Testis (tissue), 2 donors: ENCODE measurements at regions not wholly inside any gene's neighbourhood (a gene's known extent, or its start where the extent isn't known, plus 50 kb on each side); places are given as distances from the start of the nearest gene placed in this dataset.

ENCODE experiments used
- POLR2A ChIP-seq: fragments of 450-650 bp; IDR thresholded peaks from one replicate; pipeline ENCODE4 v1.6.1; 2017; ENCODE audit warnings: antibody characterized with exemption, mild to moderate bottlenecking, moderate library complexity
- TF ChIP-seq, protein P1 (sequence below), 3 experiments: fragments of 450-650 bp in 2 of 3; fragments of 200-600 bp in 1 of 3; sonication (generic) in 1 of 3; IDR thresholded peaks; one replicate each; pipeline ENCODE4 v1.5.1; 2016 to 2019; ENCODE audit warnings: antibody characterized with exemption in 3 of 3, mild to moderate bottlenecking in 2 of 3, moderate library complexity in 1 of 3

GRCh38 chr9:22916148-22916547 lies 469.5 kb downstream of the DMRTA1 start:
- TF ChIP-seq, protein P1, sequence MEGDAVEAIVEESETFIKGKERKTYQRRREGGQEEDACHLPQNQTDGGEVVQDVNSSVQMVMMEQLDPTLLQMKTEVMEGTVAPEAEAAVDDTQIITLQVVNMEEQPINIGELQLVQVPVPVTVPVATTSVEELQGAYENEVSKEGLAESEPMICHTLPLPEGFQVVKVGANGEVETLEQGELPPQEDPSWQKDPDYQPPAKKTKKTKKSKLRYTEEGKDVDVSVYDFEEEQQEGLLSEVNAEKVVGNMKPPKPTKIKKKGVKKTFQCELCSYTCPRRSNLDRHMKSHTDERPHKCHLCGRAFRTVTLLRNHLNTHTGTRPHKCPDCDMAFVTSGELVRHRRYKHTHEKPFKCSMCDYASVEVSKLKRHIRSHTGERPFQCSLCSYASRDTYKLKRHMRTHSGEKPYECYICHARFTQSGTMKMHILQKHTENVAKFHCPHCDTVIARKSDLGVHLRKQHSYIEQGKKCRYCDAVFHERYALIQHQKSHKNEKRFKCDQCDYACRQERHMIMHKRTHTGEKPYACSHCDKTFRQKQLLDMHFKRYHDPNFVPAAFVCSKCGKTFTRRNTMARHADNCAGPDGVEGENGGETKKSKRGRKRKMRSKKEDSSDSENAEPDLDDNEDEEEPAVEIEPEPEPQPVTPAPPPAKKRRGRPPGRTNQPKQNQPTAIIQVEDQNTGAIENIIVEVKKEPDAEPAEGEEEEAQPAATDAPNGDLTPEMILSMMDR (IDR thresholded peaks at IDR 0.05), result no peak
- TF ChIP-seq POLR2A, result no peak
